GM10266 (cell line): ENCODE measurements at regions not wholly inside any gene's neighbourhood (a gene's known extent, or its start where the extent isn't known, plus 50 kb on each side); places are given as distances from the start of the nearest gene placed in this dataset.

Source experiments
- DNase-seq: peaks from one replicate; pipeline ENCODE4 v3.0.0; 2012; ENCODE audit errors: extremely low spot score
- CTCF ChIP-seq: IDR thresholded peaks from 2 replicates; pipeline ENCODE4 v1.5.1; 2012; ENCODE audit warnings: mild to moderate bottlenecking, low read depth; ENCODE audit not compliant: control insufficient read depth, insufficient read depth; ENCODE audit errors: missing control alignments

DNA sequence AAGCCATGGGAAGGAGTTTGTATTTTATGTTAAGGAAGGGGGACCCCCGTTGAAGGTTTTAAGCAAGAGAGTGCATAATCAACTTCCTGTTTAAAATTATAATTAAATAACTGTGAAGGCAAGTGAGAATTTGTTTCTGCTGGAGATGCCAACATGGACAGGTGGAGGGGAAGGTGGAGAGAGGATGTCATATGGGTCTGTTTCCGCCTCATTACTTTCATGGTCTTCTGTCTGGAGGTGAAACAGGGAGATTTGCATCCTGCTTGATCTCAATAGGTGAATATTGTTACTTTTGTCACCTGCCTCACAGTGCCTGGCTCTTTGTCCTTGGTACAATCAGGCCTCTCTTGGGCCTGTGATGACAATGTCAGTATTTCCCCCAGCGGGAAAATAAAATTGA, 300.6 kb upstream of the LMCD1 start:
- no peak for DNase-seq
- TF ChIP-seq CTCF: no peak

DNA sequence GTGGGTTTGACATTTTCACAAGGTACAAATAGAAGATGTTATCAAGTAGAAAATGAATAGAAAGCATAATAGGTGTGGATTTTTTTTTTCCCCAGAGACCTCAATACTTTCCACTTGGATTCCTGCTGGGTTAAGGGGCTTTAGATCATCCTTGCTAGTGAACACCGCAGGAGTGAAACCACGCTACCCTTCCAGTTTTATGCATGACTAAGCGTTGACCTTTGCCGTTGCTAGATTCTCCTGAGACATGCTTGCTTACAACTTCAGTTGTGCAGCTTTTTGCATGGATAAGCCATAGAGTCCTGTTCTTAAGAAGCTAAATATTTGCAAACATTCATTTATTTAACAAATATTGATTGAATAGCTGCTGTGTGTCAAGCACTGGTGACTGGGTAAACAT, 299.7 kb upstream of the LMCD1 start:
- TF ChIP-seq CTCF: no peak
- no peak for DNase-seq

GRCh38 chr3:8204331-8204730, 297.3 kb upstream of the LMCD1 start:
- no peak for TF ChIP-seq CTCF
- DNase-seq: no peak

GRCh38 chr3:8204853-8205650, 296.6 kb upstream of the LMCD1 start:
- DNase-seq: no peak
- TF ChIP-seq CTCF: no peak

DNA sequence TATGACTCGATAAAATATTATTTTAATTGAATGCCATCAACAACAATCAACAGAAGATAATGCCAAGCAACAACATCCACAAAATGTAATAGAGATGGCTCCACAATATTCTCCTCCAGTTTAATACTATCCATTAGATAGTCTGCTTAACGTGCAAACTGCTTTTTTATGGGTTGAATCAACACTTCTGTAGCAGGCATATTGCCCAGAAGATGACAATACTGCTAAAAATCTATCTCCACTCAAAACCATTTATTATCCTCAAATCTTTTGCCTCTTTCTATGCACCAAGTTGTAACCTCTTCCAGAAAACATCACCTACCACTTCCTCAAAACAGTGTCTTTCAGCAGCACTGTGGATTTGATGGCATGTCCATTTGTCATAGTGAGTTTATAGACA, 295.7 kb upstream of the LMCD1 start:
- no peak for TF ChIP-seq CTCF
- no peak for DNase-seq

DNA sequence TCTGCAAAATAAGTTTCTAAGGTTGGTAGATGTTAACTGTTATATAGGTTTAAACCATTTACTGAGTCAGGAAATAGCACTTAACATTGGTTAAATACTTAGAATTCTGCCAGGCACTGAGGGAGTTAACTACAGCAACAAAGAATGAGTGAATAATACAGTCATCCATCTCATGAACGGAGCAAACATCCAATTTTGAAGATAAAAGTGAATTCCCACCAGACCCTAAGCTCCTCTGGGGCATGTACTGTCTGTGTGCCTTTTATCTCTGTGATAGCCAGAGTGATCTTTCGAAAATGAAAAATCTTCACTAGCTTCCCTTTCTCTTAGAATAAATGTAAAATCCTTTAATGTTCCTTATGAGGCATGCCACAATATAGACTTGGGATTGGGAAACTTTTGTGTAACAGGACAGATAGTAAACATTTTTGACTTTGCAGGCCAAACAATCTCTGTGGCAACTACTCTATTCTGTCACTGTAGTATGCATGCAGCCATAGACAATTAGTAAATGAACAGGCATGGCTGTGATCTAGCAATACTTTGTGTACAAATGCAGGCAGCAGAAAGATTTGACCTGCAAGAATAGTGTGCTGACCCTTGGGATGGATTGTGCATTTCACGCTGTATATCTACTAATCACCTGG, 294.5 kb upstream of the LMCD1 start:
- no peak for DNase-seq
- TF ChIP-seq CTCF: no peak

GRCh38 chr3:8210882-8211341, 290.7 kb upstream of the LMCD1 start:
- TF ChIP-seq CTCF: no peak
- DNase-seq: no peak
